ENCODE measurements at regions not wholly inside any gene's neighbourhood (a gene's known extent, or its start where the extent isn't known, plus 50 kb on each side); places are given as distances from the start of the nearest gene placed in this dataset.

- no peaks in the 10 kb centered on the region for H3K4me1 ChIP-seq
- H3K9me3 ChIP-seq = no peaks in the 10 kb centered on the region
- TF ChIP-seq CTCF (IDR thresholded peaks at IDR 0.05) (no peak), POLR2A (IDR thresholded peaks at IDR 0.05) (no peak), POLR2AphosphoS5 (IDR thresholded peaks at IDR 0.05) (no peak)
- no peak overlapping the region for H3K4me3 ChIP-seq
- peak in 1 of 2 donors; percentile 32 for DNase-seq (ENCODE audit: low spot score in 2 of 2)
- no peaks in the 10 kb centered on the region for H3K27me3 ChIP-seq
- intact Hi-C loops (cut with DNase I; ENCODE audit: low total_unique reads) = loop anchor here (5.0 kb wide), 1 partner anchor 1831 kb away; no protein-coding TSS in a partner anchor
- no peak overlapping the region for H3K27ac ChIP-seq
- no peaks in the 10 kb centered on the region for H3K36me3 ChIP-seq
Observed at GRCh38 chr17:77796176-77796860, 162.2 kb upstream of the TNRC6C start.

- no peaks in the 10 kb centered on the region for H3K27me3 ChIP-seq
- no peaks in the 10 kb centered on the region for H3K36me3 ChIP-seq
- TF ChIP-seq POLR2AphosphoS5 (IDR thresholded peaks at IDR 0.05) = no peak
- TF ChIP-seq POLR2A (IDR thresholded peaks at IDR 0.05) = no peak
- no peak for TF ChIP-seq CTCF (IDR thresholded peaks at IDR 0.05)
- H3K27ac ChIP-seq = no peak overlapping the region
- no peaks in the 10 kb centered on the region for H3K9me3 ChIP-seq
- H3K4me3 ChIP-seq = no peak overlapping the region
- DNase-seq (ENCODE audit: low spot score in 2 of 2) = no peak
- H3K4me1 ChIP-seq = no peaks in the 10 kb centered on the region
- intact Hi-C loops (cut with DNase I; ENCODE audit: low total_unique reads) = loop anchor here (5.0 kb wide), 1 partner anchor 1829 kb away; no protein-coding TSS in a partner anchor
Observed at GRCh38 chr17:77798031-77798430, 160.5 kb upstream of the TNRC6C start.

GRCh38 chr17:77798481-77798880 is 160.0 kb upstream of the TNRC6C start:
- H3K9me3 ChIP-seq = no peaks in the 10 kb centered on the region
- DNase-seq (ENCODE audit: low spot score in 2 of 2) = no peak
- H3K27ac ChIP-seq = no peak overlapping the region
- TF ChIP-seq POLR2A (IDR thresholded peaks at IDR 0.05) (no peak), POLR2AphosphoS5 (IDR thresholded peaks at IDR 0.05) (no peak), CTCF (IDR thresholded peaks at IDR 0.05) (no peak)
- no peaks in the 10 kb centered on the region for H3K27me3 ChIP-seq
- H3K4me3 ChIP-seq = no peak overlapping the region
- intact Hi-C loops (cut with DNase I; ENCODE audit: low total_unique reads) = loop anchor here (5.0 kb wide), 1 partner anchor 1829 kb away; no protein-coding TSS in a partner anchor
- no peaks in the 10 kb centered on the region for H3K4me1 ChIP-seq
- no peaks in the 10 kb centered on the region for H3K36me3 ChIP-seq

GRCh38 chr17:77800816-77801215 is 157.7 kb upstream of the TNRC6C start:
- no peaks in the 10 kb centered on the region for H3K27me3 ChIP-seq
- intact Hi-C loops (cut with DNase I; ENCODE audit: low total_unique reads) = no loop called here
- no peaks in the 10 kb centered on the region for H3K36me3 ChIP-seq
- no peaks in the 10 kb centered on the region for H3K9me3 ChIP-seq
- H3K27ac ChIP-seq = no peak overlapping the region
- H3K4me1 ChIP-seq = no peaks in the 10 kb centered on the region
- H3K4me3 ChIP-seq = no peak overlapping the region
- DNase-seq (ENCODE audit: low spot score in 2 of 2) = no peak
- TF ChIP-seq CTCF (IDR thresholded peaks at IDR 0.05) (no peak), POLR2A (IDR thresholded peaks at IDR 0.05) (no peak), POLR2AphosphoS5 (IDR thresholded peaks at IDR 0.05) (no peak)

- DNase-seq (ENCODE audit: low spot score in 2 of 2) = no peak
- no peak overlapping the region for H3K4me3 ChIP-seq
- H3K27ac ChIP-seq = no peak overlapping the region
- H3K36me3 ChIP-seq = no peaks in the 10 kb centered on the region
- TF ChIP-seq CTCF (IDR thresholded peaks at IDR 0.05) (no peak), POLR2A (IDR thresholded peaks at IDR 0.05) (no peak), POLR2AphosphoS5 (IDR thresholded peaks at IDR 0.05) (no peak)
- H3K27me3 ChIP-seq = no peaks in the 10 kb centered on the region
- intact Hi-C loops (cut with DNase I; ENCODE audit: low total_unique reads) = no loop called here
- no peaks in the 10 kb centered on the region for H3K9me3 ChIP-seq
- H3K4me1 ChIP-seq = no peaks in the 10 kb centered on the region
Observed at GRCh38 chr17:77801545-77802332, 156.8 kb upstream of the TNRC6C start.

All from breast epithelium (tissue), 4 donors.